Heart right ventricle (tissue), 16 donors: ENCODE measurements at regions not wholly inside any gene's neighbourhood (a gene's known extent, or its start where the extent isn't known, plus 50 kb on each side); places are given as distances from the start of the nearest gene placed in this dataset.

Experiments used
- ATAC-seq, 8 donors: fragments of 200-7000 bp; cut with Tn5 transposase; one replicate each; pipeline ENCODE4 v1.9.1; 2020; ENCODE audit warnings: mild to moderate bottlenecking in 8 of 8, moderate library complexity in 8 of 8, moderate number of reproducible peaks in 1 of 8
- DNase-seq, 2 donors: peaks; one replicate each; pipeline ENCODE4 v3.0.0-alpha.2; 2020
- H3K27ac ChIP-seq, 10 donors: fragments of 200-600 bp; sonication (generic) in 2 of 10; one replicate each; pipeline versions ENCODE4 v1.5.0 to v1.8.0; 2020 to 2022; ENCODE audit warnings: mild to moderate bottlenecking in 3 of 10
- H3K27me3 ChIP-seq, 7 donors: fragments of 200-600 bp; one replicate each; pipeline ENCODE4 v1.8.0; 2021 to 2022; ENCODE audit warnings: mild to moderate bottlenecking in 2 of 7
- H3K36me3 ChIP-seq, 9 donors: fragments of 200-600 bp; sonication (generic) in 1 of 9; one replicate each; pipeline versions ENCODE4 v1.5.0 to v1.8.0; 2020 to 2022; ENCODE audit warnings: mild to moderate bottlenecking in 2 of 9
- H3K4me1 ChIP-seq, 9 donors: fragments of 200-600 bp; sonication (generic) in 1 of 9; one replicate each; pipeline versions ENCODE4 v1.5.0 to v1.8.0; 2020 to 2022; ENCODE audit warnings: mild to moderate bottlenecking in 4 of 9
- H3K4me3 ChIP-seq, 10 donors: fragments of 200-600 bp; sonication (generic) in 2 of 10; one replicate each; pipeline versions ENCODE4 v1.5.0 to v1.8.0; 2020 to 2022; ENCODE audit warnings: mild to moderate bottlenecking in 7 of 10, moderate library complexity in 2 of 10
- H3K9me3 ChIP-seq, 11 donors: fragments of 200-600 bp in 10 of 11; sonication (generic) in 2 of 11; one replicate each; pipeline versions ENCODE4 v1.5.0 to v1.8.0; 2013 to 2022; ENCODE audit warnings: mild to moderate bottlenecking in 2 of 11, control low read depth in 1 of 11, moderate library complexity in 1 of 11
- CTCF ChIP-seq, 9 donors: fragments of 200-600 bp; sonication (generic) in 2 of 9; IDR thresholded peaks; one replicate each; pipeline versions ENCODE4 v1.5.0 to v1.8.0; 2021 to 2022; ENCODE audit warnings: antibody characterized with exemption in 9 of 9, mild to moderate bottlenecking in 5 of 9, moderate library complexity in 1 of 9
- WGBS, 2 donors: extraction: QIAGEN DNeasy Blood & Tissue Kit; methylation state at CpG; one replicate each; pipeline ENCODE4 v1.1.7; 2013; ENCODE audit warnings: inconsistent platforms in 1 of 2; 5-methylcytosine and 5-hydroxymethylcytosine counted together
- intact Hi-C, 10 donors: fragments of 100-400 bp; cut with DNase I; formaldehyde crosslinking; loops; one replicate each; pipeline versions ENCODE4 v1.11.1 to v1.14.2; 2022
- donor health status: Arrhythmogenic right ventricular cardiomyopathy.
- donor health status: ischemic (EF 13 %, LVEDD 7.1; RV severe dilation, severe dysfunction).
- donor health status: healthy with polysubstance abuse.
- donor health status: DM: no; HTN: yes; CAD: no.
- donor health status: DM: no; HTN: no; CAD: no.
- donor health status: ischemic (EF 25% LVEDD 6.9; RV normal size, moderate dysfunction).
- donor health status: ischemic (EF 25% LVEDD 5.7; RV mildly dilated, moderate dysfunction).
- donor health status: healthy.
- donor health status: DM: yes; HTN: yes; CAD: no.
- donor health status: Ischemic cardiomyopathy.
- donor health status: ischemic (EF 35%, LVEDD 5.7; RV mildly dilated, moderate dysfunction).
- donor health status: nonischemic (EF 11% LVEDD 7.7; RV severe dilation, severe dysfunction).
- donor health status: DM: yes; HTN: yes; CAD: no.
- donor health status: PGD.
- donor health status: ischemic (EF 29% LVEDD 5.4; RV normal size, mild dysfunction).
- donor health status: nonischemic (EF 23%, LVEDD 6.1; RV moderate dilation, normal function).

GRCh38 chr11:119488256-119488995 lies 65.5 kb upstream of the THY1 start:
- intact Hi-C loops, result loop anchor here in 5 of 10 donors (10.0 kb wide), 6 partner anchors 46 to 616 kb away; partner anchors contain the start of gene NECTIN1 (in 2 of the 5)
- Histone ChIP-seq H3K27me3 (peaks cover 0 to 20% (median 0%) of the 10 kb centered on the region in 7 donors), H3K9me3 (no peaks in the 10 kb centered on the region), H3K4me1 (no peaks in the 10 kb centered on the region), H3K4me3 (no peak overlapping the region), H3K27ac (no peak overlapping the region), H3K36me3 (no peaks in the 10 kb centered on the region)
- no peak for DNase-seq
- WGBS, 2 donors, result 73 to 77% methylated on average over 9 of the region's 9 CpGs
- no peak for TF ChIP-seq CTCF (IDR thresholded peaks at IDR 0.05)
- ATAC-seq, result no peak

GRCh38 chr11:119486691-119487259 lies 63.8 kb upstream of the THY1 start:
- no peaks in the 10 kb centered on the region for H3K36me3 ChIP-seq
- 55 to 57% methylated on average over 3 of the region's 3 CpGs for WGBS, 2 donors

GRCh38 chr11:119486016-119486415 lies 63.0 kb upstream of the THY1 start:
- Histone ChIP-seq H3K4me3 (no peak overlapping the region), H3K4me1 (peaks cover 0 to 8% (median 4%) of the 10 kb centered on the region in 9 donors), H3K27ac (no peak overlapping the region), H3K36me3 (no peaks in the 10 kb centered on the region), H3K27me3 (peaks cover 0 to 25% (median 9%) of the 10 kb centered on the region in 7 donors), H3K9me3 (no peaks in the 10 kb centered on the region)
- no peak for ATAC-seq
- WGBS, 2 donors, result 65 to 76% methylated on average over 5 of the region's 6 CpGs
- intact Hi-C loops, result loop anchor here in 5 of 10 donors (10.0 kb wide), 6 partner anchors 49 to 619 kb away; partner anchors contain the start of gene NECTIN1 (in 2 of the 5)
- no peak for TF ChIP-seq CTCF (IDR thresholded peaks at IDR 0.05)
- DNase-seq, result no peak

More at GRCh38 chr11:119486691-119487259, 63.8 kb upstream of the THY1 start:
- intact Hi-C loops, result loop anchor here in 5 of 10 donors (10.0 kb wide), 6 partner anchors 48 to 618 kb away; partner anchors contain the start of gene NECTIN1 (in 2 of the 5)
- ATAC-seq (no peak), DNase-seq (no peak)
- Histone ChIP-seq H3K9me3 (no peaks in the 10 kb centered on the region), H3K27ac (no peak overlapping the region), H3K4me3 (no peak overlapping the region), H3K27me3 (peaks cover 0 to 24% (median 7%) of the 10 kb centered on the region in 7 donors), H3K4me1 (peaks cover 0 to under 1% (median 0%) of the 10 kb centered on the region in 9 donors)
- TF ChIP-seq CTCF (IDR thresholded peaks at IDR 0.05), result no peak

DNA sequence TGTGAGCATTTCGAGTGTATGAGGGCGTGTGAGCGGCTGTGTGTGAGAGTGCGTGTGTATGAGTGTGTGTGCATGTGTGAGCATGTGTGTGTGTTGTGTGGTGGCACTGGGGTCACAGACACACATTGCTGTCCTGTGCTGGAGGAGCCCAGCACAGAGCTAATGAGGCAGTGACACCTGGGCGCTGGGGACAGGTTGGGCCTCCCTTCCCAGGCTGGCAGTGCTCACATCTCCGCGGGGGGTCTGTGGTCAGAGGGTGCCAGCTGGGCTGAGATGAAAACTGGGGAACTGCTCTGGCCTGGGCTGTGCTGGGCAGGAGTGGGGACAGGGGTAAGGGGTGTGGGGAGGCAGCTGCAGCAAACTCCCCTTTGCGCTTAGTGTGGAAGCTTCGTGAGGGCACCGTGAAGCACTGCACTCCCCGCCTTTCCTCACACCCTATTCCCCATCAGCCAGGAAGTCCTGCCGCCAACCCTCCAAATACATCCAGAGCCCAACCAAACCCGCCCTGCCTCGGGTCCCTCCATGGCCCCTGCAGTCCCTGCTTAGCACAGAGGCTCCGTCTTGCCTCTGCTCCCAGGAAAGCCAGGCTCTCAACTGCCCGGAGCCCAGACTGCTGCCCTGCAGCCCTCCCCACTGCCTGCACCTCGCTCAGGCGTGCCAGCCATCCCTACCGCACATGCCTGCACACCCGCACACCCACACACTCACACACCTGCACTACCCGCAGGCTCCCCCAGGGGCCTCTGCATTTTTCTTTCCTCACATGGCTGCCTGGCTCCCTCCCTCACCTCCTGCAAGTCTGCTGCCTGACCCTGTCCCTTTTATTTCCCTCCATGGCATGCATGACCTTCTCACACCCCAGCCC lies 62.0 kb upstream of the THY1 start:
- intact Hi-C loops, result loop anchor here in 9 of 10 donors (5.0 to 10.0 kb wide), 11 partner anchors 47 to 622 kb away; partner anchors contain the start of gene NECTIN1 (in 4 of the 9)
- 77 to 81% methylated on average over 21 of the region's 21 CpGs for WGBS, 2 donors

More for the DNA sequence above, 62.0 kb upstream of the THY1 start:
- Histone ChIP-seq H3K4me1 (peaks cover 0 to 9% (median 4%) of the 10 kb centered on the region in 9 donors), H3K36me3 (no peaks in the 10 kb centered on the region), H3K9me3 (no peaks in the 10 kb centered on the region), H3K27me3 (peaks cover 0 to 25% (median 12%) of the 10 kb centered on the region in 7 donors), H3K4me3 (no peak overlapping the region), H3K27ac (no peak overlapping the region)
- DNase-seq (no peak), ATAC-seq (no peak)
- TF ChIP-seq CTCF (IDR thresholded peaks at IDR 0.05), result no peak
